T-cell (primary cell): ENCODE measurements at regions not wholly inside any gene's neighbourhood (a gene's known extent, or its start where the extent isn't known, plus 50 kb on each side); places are given as distances from the start of the nearest gene placed in this dataset.

Experiments used
- ATAC-seq, 4 experiments: fragments of 200-7000 bp in 3 of 4; fragments of 150-1000 bp in 1 of 4; cut with Tn5 transposase; replicated peaks in 1 of 4; 1 replicate in 3 of 4; 2 replicates in 1 of 4; pipeline ENCODE4 v1.10.0; 2021; ENCODE audit warnings: moderate library complexity in 3 of 4, mild to moderate bottlenecking in 2 of 4, moderate number of reproducible peaks in 1 of 4
- CTCF ChIA-PET, 2 donors: fragments of 300-600 bp; sonication (Branson Sonifier 250); formaldehyde crosslinking; loops; one replicate each; lab custom pipeline; 2022; ENCODE audit warnings: antibody characterized with exemption in 2 of 2; lab: Charles Lee
- POLR2A ChIA-PET, 2 donors: fragments of 300-600 bp; sonication (Branson Sonifier 250); formaldehyde crosslinking; loops; one replicate each; lab custom pipeline; 2022; ENCODE audit warnings: antibody characterized with exemption in 2 of 2; lab: Charles Lee
- DNase-seq, 35 experiments: peaks; one replicate each; pipeline versions ENCODE4 v3.0.0 to v3.0.0-alpha.2; 2013 to 2023
- H3K27ac ChIP-seq: one replicate; pipeline ENCODE4 v1.5.1; 2013; ENCODE audit warnings: low read length
- H3K27me3 ChIP-seq, 2 experiments: replicated peaks in 1 of 2; 1 replicate in 1 of 2; 2 replicates in 1 of 2; pipeline versions ENCODE4 v1.6.1 to v1.7.0; 2013; ENCODE audit warnings: low read length in 1 of 2, mixed read lengths in 1 of 2; ENCODE audit not compliant: control insufficient read depth in 2 of 2, insufficient read depth in 2 of 2; ENCODE audit errors: extremely low read depth in 1 of 2
- H3K36me3 ChIP-seq, 2 donors: 1 replicate in 1 of 2; 2 replicates in 1 of 2; pipeline versions ENCODE4 v1.6.1 to v1.7.0; 2013; ENCODE audit warnings: low read length in 1 of 2; ENCODE audit not compliant: control insufficient read depth in 2 of 2, insufficient read depth in 1 of 2; ENCODE audit errors: extremely low read depth in 1 of 2
- H3K4me1 ChIP-seq, 2 experiments: 1 replicate in 1 of 2; 2 replicates in 1 of 2; pipeline versions ENCODE4 v1.6.1 to v1.7.0; 2013; ENCODE audit warnings: low read length in 2 of 2, mixed read lengths in 1 of 2; ENCODE audit not compliant: insufficient read depth in 2 of 2, control insufficient read depth in 1 of 2; ENCODE audit errors: extremely low read depth in 1 of 2
- H3K4me3 ChIP-seq, 2 donors: 1 replicate in 1 of 2; 2 replicates in 1 of 2; pipeline versions ENCODE4 v1.5.1 to v1.7.0; 2013; ENCODE audit warnings: mild to moderate bottlenecking in 2 of 2, low read length in 1 of 2, moderate library complexity in 1 of 2; ENCODE audit not compliant: control insufficient read depth in 1 of 2; ENCODE audit errors: extremely low read depth in 1 of 2
- H3K9me3 ChIP-seq: 2 replicates; pipeline ENCODE4 v1.7.0; 2013
- H3K27ac Mint-ChIP-seq, 2 donors: one replicate each; pipeline ENCODE4 v1.8.0; 2020 to 2021; ENCODE audit warnings: mild to moderate bottlenecking in 2 of 2, mixed read lengths in 2 of 2
- H3K27me3 Mint-ChIP-seq, 2 donors: one replicate each; pipeline ENCODE4 v1.8.0; 2021 to 2022; ENCODE audit warnings: mixed read lengths in 2 of 2
- H3K36me3 Mint-ChIP-seq: one replicate; pipeline ENCODE4 v1.8.0; 2021; ENCODE audit warnings: mixed read lengths
- H3K4me1 Mint-ChIP-seq, 3 donors: one replicate each; pipeline ENCODE4 v1.8.0; 2020 to 2022; ENCODE audit warnings: mixed read lengths in 3 of 3, mild to moderate bottlenecking in 1 of 3
- H3K4me3 Mint-ChIP-seq, 3 donors: one replicate each; pipeline ENCODE4 v1.8.0; 2020 to 2022; ENCODE audit warnings: mild to moderate bottlenecking in 3 of 3, mixed read lengths in 3 of 3, moderate library complexity in 3 of 3
- H3K9me3 Mint-ChIP-seq, 3 donors: one replicate each; pipeline ENCODE4 v1.8.0; 2020 to 2022; ENCODE audit warnings: mixed read lengths in 3 of 3
- WGBS: methylation state at CpG from one replicate; pipeline ENCODE4 v1.1.5; 2013; ENCODE audit warnings: missing lambda C conversion rate; ENCODE audit not compliant: insufficient coverage; 5-methylcytosine and 5-hydroxymethylcytosine counted together

DNA sequence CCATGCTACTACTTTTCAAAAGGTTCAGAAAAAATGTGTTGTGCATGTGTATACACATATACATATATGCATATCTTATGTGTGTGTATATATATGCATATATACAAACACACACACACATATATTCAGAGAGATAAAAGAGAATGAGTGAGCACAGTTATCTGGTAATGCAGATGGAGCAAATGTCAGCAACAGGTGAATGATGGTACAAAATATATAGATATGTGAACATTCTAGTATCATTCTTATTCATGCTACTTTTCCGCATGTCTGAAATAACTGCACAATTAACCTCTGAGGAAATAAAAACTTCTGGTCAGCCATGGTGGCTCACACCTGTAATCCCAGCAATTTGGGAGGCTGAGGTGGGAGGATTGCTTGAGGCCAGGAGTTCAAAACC lies 222.6 kb upstream of the NANOGP8 start:
- ATAC-seq (no peak), DNase-seq (no peak)
- no peaks in the 10 kb centered on the region for H3K9me3 Mint-ChIP-seq
- no peaks in the 10 kb centered on the region for H3K4me1 Mint-ChIP-seq
- H3K4me3 Mint-ChIP-seq = no peak overlapping the region
- no peaks in the 10 kb centered on the region for H3K36me3 Mint-ChIP-seq
- POLR2A ChIA-PET = no interaction called here
- no peak overlapping the region for H3K4me3 ChIP-seq
- no peaks in the 10 kb centered on the region for H3K27me3 Mint-ChIP-seq
- no peak overlapping the region for H3K27ac Mint-ChIP-seq
- H3K27ac ChIP-seq = no peak overlapping the region
- no peaks in the 10 kb centered on the region for H3K27me3 ChIP-seq
- WGBS = no CpG with 5 or more reads among the region's 1 CpG
- no peaks in the 10 kb centered on the region for H3K9me3 ChIP-seq
- CTCF ChIA-PET = no interaction called here
- H3K4me1 ChIP-seq = no peaks in the 10 kb centered on the region
- H3K36me3 ChIP-seq = no peaks in the 10 kb centered on the region

DNA sequence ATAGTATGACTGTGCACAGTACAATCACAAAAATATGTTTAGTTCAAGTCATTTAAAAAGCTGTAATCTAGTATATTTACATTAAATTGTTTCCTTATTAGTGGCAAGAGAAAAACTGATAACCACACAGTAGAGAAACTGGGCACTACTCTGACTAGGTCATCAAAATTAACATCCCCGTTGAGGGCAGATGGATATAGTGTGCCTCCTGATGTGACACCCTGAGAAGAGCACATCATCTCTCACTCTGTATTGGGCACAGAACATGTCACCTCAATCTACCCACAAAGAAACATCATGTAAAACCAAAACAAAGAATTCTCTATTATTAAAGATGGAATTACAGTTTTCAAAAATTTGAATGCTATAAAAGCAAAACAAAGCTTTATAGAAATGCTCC lies 221.9 kb upstream of the NANOGP8 start:
- no peak overlapping the region for H3K4me3 Mint-ChIP-seq
- no peaks in the 10 kb centered on the region for H3K27me3 ChIP-seq
- H3K9me3 Mint-ChIP-seq = no peaks in the 10 kb centered on the region
- CTCF ChIA-PET = no interaction called here
- no peaks in the 10 kb centered on the region for H3K36me3 Mint-ChIP-seq
- no peak overlapping the region for H3K4me3 ChIP-seq
- no peaks in the 10 kb centered on the region for H3K4me1 ChIP-seq
- no peak for DNase-seq
- no peak overlapping the region for H3K27ac ChIP-seq
- H3K27ac Mint-ChIP-seq = no peak overlapping the region
- no peaks in the 10 kb centered on the region for H3K36me3 ChIP-seq
- ATAC-seq = no peak
- no peaks in the 10 kb centered on the region for H3K27me3 Mint-ChIP-seq
- POLR2A ChIA-PET = no interaction called here
- no peaks in the 10 kb centered on the region for H3K4me1 Mint-ChIP-seq
- H3K9me3 ChIP-seq = no peaks in the 10 kb centered on the region
- WGBS = no CpG with 5 or more reads among the region's 1 CpG

DNA sequence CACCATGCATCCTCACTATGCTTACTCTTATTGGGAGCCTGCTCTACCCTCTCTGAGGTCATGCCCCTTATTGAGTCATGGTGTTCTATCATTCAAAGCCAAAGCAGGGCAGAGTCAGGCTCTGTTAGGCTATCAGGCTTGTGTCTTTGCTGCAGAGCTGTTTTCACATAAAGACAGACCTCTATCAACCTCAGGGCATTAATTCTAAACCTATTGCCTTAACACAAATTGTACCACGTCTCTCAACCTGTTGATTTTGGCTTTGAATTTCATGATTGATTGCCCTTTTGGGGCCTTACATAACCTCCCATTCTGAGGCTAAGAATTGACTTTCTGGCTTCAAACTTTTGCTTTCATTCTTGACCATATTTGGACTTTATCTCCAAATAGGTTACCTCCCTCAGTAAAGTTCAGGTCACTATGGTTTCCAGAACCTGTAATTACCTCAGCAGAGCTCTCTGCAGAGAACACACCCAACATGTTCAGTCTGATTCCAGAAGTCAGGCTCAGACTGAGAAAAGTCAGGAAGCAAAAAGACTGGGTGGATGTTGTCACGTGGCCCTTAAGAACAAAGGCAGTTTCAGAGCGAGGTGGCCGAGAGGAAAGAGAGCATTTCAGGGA lies 221.4 kb upstream of the NANOGP8 start:
- Histone ChIP-seq H3K27ac (no peak overlapping the region), H3K36me3 (no peaks in the 10 kb centered on the region), H3K4me3 (no peak overlapping the region), H3K9me3 (no peaks in the 10 kb centered on the region), H3K27me3 (no peaks in the 10 kb centered on the region), H3K4me1 (no peaks in the 10 kb centered on the region)
- Mint-ChIP-seq H3K27ac (no peak overlapping the region), H3K4me1 (no peaks in the 10 kb centered on the region), H3K9me3 (no peaks in the 10 kb centered on the region), H3K27me3 (no peaks in the 10 kb centered on the region), H3K36me3 (no peaks in the 10 kb centered on the region), H3K4me3 (no peak overlapping the region)
- no peak for DNase-seq
- ChIA-PET POLR2A (no interaction called here), CTCF (no interaction called here)
- no peak for ATAC-seq
- WGBS = 43% methylated on average over 2 of the region's 4 CpGs

DNA sequence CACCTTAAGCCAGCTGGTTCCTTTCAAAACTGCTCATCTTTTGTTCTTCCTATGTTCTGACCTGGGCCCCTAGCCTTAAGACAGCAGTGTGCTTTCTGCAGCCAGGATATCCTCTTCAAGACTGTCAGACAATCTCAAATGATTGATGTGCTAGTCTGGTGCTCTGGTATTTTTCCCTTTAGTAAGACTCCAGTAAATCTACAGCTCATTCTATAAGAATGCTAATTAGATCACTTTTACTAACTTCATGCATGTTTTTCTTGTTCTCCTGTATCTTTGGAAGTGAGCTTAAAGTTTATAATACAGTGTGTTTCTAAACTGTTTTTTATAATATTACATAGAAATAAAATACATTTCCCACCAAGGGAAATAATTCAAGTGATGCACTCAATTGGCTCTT lies 220.9 kb upstream of the NANOGP8 start:
- Histone ChIP-seq H3K4me3 (no peak overlapping the region), H3K27me3 (no peaks in the 10 kb centered on the region), H3K36me3 (no peaks in the 10 kb centered on the region), H3K27ac (no peak overlapping the region), H3K9me3 (no peaks in the 10 kb centered on the region), H3K4me1 (no peaks in the 10 kb centered on the region)
- Mint-ChIP-seq H3K27ac (no peak overlapping the region), H3K4me3 (no peak overlapping the region), H3K36me3 (no peaks in the 10 kb centered on the region), H3K9me3 (no peaks in the 10 kb centered on the region), H3K27me3 (no peaks in the 10 kb centered on the region), H3K4me1 (no peaks in the 10 kb centered on the region)
- ATAC-seq (no peak), DNase-seq (no peak)
- ChIA-PET CTCF (no interaction called here), POLR2A (no interaction called here)

DNA sequence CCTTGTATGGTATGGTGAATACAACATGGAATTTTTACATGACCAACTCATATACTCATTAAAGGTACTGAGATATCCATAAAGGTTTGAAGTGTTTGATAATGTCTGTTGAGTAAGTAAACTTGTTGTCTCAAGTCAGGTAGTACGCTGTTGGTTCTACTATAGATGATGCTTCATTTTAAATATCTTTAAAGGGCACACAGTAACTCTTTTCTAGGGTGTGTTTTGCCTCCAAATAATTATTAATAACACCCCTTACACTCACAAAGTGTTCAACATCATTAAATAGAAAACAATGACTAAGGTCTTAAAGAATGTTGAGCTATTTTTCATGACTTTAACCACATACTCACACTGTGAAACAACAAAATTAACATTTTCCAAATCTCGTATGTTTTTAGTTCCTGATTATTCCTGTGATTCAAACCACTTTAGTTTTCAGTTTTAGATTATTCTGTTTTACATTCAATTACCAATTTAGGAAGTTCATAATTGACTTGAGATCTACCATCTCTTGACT lies 220.0 kb upstream of the NANOGP8 start:
- Mint-ChIP-seq H3K9me3 (no peaks in the 10 kb centered on the region), H3K36me3 (no peaks in the 10 kb centered on the region), H3K4me1 (no peaks in the 10 kb centered on the region), H3K4me3 (no peak overlapping the region), H3K27me3 (no peaks in the 10 kb centered on the region), H3K27ac (no peak overlapping the region)
- Histone ChIP-seq H3K4me3 (no peak overlapping the region), H3K27ac (no peak overlapping the region), H3K27me3 (no peaks in the 10 kb centered on the region), H3K4me1 (no peaks in the 10 kb centered on the region), H3K9me3 (no peaks in the 10 kb centered on the region), H3K36me3 (no peaks in the 10 kb centered on the region)
- POLR2A ChIA-PET = no interaction called here
- CTCF ChIA-PET = interaction anchor here in 1 of 2 donors (0.5 kb wide), 1 partner anchor 1472 kb away, joined by 5 read pairs; no protein-coding TSS in a partner anchor
- WGBS = no CpG with 5 or more reads among the region's 2 CpGs
- ATAC-seq (no peak), DNase-seq (no peak)

DNA sequence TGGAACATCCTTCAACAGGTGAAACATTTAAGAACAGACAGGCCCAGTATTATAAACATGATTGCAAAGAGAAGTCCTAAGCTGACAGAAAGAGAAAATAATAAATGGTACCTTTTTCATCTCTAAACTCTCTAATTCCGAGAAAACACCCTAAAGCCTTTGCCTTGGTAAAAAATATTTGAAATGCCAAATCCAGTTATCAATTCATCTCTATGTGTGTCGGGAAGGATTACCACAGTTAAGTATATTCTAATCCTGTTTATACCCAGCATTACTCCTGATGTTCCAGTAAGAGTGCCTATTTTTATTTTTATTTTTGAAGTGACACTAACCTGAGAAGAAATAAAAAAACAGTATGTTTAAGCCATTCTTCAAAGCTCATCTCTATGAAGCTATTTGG lies 219.3 kb upstream of the NANOGP8 start:
- no peaks in the 10 kb centered on the region for H3K36me3 Mint-ChIP-seq
- no peak overlapping the region for H3K4me3 Mint-ChIP-seq
- H3K27me3 ChIP-seq = no peaks in the 10 kb centered on the region
- no peak overlapping the region for H3K27ac ChIP-seq
- H3K4me3 ChIP-seq = no peak overlapping the region
- DNase-seq (no peak), ATAC-seq (no peak)
- POLR2A ChIA-PET = no interaction called here
- no peaks in the 10 kb centered on the region for H3K4me1 ChIP-seq
- CTCF ChIA-PET = no interaction called here
- WGBS = no CpG with 5 or more reads among the region's 2 CpGs
- H3K36me3 ChIP-seq = no peaks in the 10 kb centered on the region
- no peaks in the 10 kb centered on the region for H3K27me3 Mint-ChIP-seq
- no peak overlapping the region for H3K27ac Mint-ChIP-seq
- no peaks in the 10 kb centered on the region for H3K4me1 Mint-ChIP-seq
- no peaks in the 10 kb centered on the region for H3K9me3 Mint-ChIP-seq
- H3K9me3 ChIP-seq = no peaks in the 10 kb centered on the region

DNA sequence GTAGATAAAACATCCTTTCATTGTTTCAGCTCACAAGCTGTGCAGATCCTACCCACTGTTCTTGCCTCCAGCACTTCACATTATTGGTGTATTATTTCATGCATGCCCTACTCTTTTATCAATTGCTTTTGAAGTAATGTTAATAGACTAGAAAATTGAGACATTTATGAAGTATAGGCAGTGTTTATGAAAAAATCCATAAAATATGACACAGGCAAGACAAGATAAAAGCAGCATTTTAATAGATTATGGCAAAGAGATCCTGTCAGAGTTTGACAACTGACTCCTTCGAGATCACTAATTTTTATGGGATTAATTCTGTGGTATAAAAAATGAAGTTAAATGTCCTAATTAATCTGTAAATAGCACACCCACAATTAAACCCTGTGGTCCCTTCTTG lies 217.2 kb upstream of the NANOGP8 start:
- Mint-ChIP-seq H3K9me3 (no peaks in the 10 kb centered on the region), H3K4me1 (no peaks in the 10 kb centered on the region), H3K27ac (no peak overlapping the region), H3K27me3 (no peaks in the 10 kb centered on the region), H3K4me3 (no peak overlapping the region), H3K36me3 (no peaks in the 10 kb centered on the region)
- DNase-seq (no peak), ATAC-seq (no peak)
- H3K4me1 ChIP-seq = no peaks in the 10 kb centered on the region
- H3K27ac ChIP-seq = no peak overlapping the region
- CTCF ChIA-PET = no interaction called here
- H3K9me3 ChIP-seq = no peaks in the 10 kb centered on the region
- H3K27me3 ChIP-seq = no peaks in the 10 kb centered on the region
- H3K4me3 ChIP-seq = no peak overlapping the region
- no CpG with 5 or more reads among the region's 1 CpG for WGBS
- no peaks in the 10 kb centered on the region for H3K36me3 ChIP-seq
- POLR2A ChIA-PET = no interaction called here
